Endothelial cell (in vitro differentiated cells): ENCODE measurements at regions not wholly inside any gene's neighbourhood (a gene's known extent, or its start where the extent isn't known, plus 50 kb on each side); places are given as distances from the start of the nearest gene placed in this dataset.

ENCODE experiments used
- DNase-seq: peaks from one replicate; pipeline ENCODE4 v3.0.0; 2021; ENCODE audit warnings: low spot score
- H3K27ac Mint-ChIP-seq: one replicate; pipeline ENCODE4 v1.8.0; 2021; ENCODE audit warnings: mixed read lengths, inconsistent platforms; ENCODE audit not compliant: unreplicated experiment
- H3K27me3 Mint-ChIP-seq: one replicate; pipeline ENCODE4 v1.8.0; 2021; ENCODE audit warnings: mild to moderate bottlenecking, moderate library complexity, mixed read lengths, inconsistent platforms; ENCODE audit not compliant: unreplicated experiment
- H3K36me3 Mint-ChIP-seq: one replicate; pipeline ENCODE4 v1.8.0; 2021; ENCODE audit warnings: mild to moderate bottlenecking, low read depth, mixed read lengths, inconsistent platforms; ENCODE audit not compliant: unreplicated experiment
- H3K4me1 Mint-ChIP-seq: one replicate; pipeline ENCODE4 v1.8.0; 2021; ENCODE audit warnings: mild to moderate bottlenecking, mixed read lengths, inconsistent platforms; ENCODE audit not compliant: unreplicated experiment
- H3K4me3 Mint-ChIP-seq: one replicate; pipeline ENCODE4 v1.8.0; 2021; ENCODE audit warnings: mild to moderate bottlenecking, mixed read lengths, inconsistent platforms; ENCODE audit not compliant: unreplicated experiment
- H3K9me3 Mint-ChIP-seq: one replicate; pipeline ENCODE4 v1.8.0; 2021; ENCODE audit warnings: mixed read lengths, inconsistent platforms; ENCODE audit not compliant: unreplicated experiment
- TF ChIP-seq, protein P1 (sequence below): fragments of 200-600 bp; sonication (generic); IDR thresholded peaks from one replicate; pipeline ENCODE4 v1.5.0; 2021; ENCODE audit warnings: antibody characterized with exemption; ENCODE audit not compliant: unreplicated experiment

DNA sequence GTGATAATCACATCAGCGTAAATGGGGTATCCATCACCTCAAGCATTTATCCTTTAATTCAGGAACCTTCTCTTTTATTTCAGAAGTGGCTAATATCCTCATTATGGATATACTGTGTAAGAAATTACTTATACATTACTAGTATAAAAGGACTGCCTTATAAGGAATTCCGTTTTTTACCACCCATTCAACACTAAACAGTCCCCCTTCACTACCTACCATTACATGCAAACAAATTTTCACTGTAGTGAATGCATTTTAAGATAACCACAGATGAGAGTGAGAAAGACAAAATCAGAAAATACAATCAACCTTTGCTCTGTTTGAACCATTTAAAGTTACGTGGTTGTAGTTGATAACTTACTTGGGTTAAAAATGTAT, 551.2 kb downstream of the RNF144A start:
- Mint-ChIP-seq H3K27me3 (no peaks in the 10 kb centered on the region), H3K36me3 (no peaks in the 10 kb centered on the region), H3K27ac (no peak overlapping the region), H3K4me1 (no peaks in the 10 kb centered on the region), H3K4me3 (no peak overlapping the region), H3K9me3 (no peaks in the 10 kb centered on the region)
- TF ChIP-seq, protein P1, sequence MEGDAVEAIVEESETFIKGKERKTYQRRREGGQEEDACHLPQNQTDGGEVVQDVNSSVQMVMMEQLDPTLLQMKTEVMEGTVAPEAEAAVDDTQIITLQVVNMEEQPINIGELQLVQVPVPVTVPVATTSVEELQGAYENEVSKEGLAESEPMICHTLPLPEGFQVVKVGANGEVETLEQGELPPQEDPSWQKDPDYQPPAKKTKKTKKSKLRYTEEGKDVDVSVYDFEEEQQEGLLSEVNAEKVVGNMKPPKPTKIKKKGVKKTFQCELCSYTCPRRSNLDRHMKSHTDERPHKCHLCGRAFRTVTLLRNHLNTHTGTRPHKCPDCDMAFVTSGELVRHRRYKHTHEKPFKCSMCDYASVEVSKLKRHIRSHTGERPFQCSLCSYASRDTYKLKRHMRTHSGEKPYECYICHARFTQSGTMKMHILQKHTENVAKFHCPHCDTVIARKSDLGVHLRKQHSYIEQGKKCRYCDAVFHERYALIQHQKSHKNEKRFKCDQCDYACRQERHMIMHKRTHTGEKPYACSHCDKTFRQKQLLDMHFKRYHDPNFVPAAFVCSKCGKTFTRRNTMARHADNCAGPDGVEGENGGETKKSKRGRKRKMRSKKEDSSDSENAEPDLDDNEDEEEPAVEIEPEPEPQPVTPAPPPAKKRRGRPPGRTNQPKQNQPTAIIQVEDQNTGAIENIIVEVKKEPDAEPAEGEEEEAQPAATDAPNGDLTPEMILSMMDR: no peak
- no peak for DNase-seq

DNA sequence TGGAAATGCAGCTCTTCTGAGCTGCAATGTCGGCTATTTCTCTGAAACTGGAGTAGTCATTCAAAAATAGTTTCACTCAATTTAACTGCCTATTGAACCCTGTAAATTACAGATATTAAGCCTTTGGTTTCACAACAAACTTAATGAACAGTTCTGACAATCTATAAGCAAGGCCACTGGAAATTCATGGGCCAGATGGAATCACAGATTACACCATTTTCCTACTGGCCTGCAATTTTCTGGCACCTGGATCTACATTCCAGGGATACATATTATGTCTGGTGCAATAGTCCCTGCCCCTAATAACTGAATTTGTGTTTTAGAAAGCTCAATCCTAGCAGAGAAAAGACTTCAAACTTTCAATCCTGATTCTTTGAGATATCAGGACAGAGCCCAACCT, 551.7 kb downstream of the RNF144A start:
- H3K4me1 Mint-ChIP-seq: no peaks in the 10 kb centered on the region
- H3K27me3 Mint-ChIP-seq: no peaks in the 10 kb centered on the region
- no peak for DNase-seq
- H3K9me3 Mint-ChIP-seq: no peaks in the 10 kb centered on the region
- H3K36me3 Mint-ChIP-seq: no peaks in the 10 kb centered on the region
- no peak overlapping the region for H3K4me3 Mint-ChIP-seq
- TF ChIP-seq, protein P1: no peak
- H3K27ac Mint-ChIP-seq: no peak overlapping the region

DNA sequence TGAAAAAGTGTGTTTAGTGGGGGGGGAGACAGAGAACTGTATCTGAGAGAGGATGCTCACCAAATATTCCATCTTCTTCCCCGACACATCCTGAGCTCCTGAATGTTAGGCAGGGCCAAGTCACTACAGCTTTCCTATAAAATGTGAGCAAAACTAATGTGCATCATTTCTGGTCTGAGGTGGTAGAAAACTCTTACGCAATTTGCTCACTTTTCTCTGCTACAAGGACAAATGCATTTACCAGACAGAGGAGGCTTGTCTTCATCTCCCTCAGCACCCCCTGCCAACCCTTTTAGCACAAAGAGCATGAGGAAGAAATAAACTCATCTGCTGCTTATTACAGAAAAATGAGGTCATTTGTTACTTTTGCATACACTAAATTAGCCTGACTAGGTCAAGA, 554.0 kb downstream of the RNF144A start:
- Mint-ChIP-seq H3K36me3 (no peaks in the 10 kb centered on the region), H3K9me3 (no peaks in the 10 kb centered on the region), H3K4me1 (no peaks in the 10 kb centered on the region), H3K27me3 (no peaks in the 10 kb centered on the region), H3K27ac (no peak overlapping the region), H3K4me3 (no peak overlapping the region)
- TF ChIP-seq, protein P1: no peak
- no peak for DNase-seq

DNA sequence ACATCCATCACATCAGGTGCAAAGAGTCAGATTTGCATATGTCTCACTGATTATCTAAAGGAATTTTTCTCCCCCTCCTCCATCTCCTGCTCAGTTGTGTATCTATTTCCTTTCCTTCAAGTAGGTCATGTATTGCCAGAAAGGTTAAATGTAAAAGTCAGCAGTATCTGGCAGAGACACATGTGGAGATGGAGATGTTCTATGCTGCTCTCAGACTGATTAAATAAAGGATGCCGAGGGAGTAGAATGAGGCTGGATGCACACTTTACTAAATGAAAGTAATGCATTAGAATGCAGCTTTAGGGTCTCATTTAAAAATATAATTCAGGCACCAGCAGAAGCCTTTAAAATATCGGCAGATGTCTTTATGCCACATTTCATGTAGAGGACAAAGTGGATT, 555.3 kb downstream of the RNF144A start:
- Mint-ChIP-seq H3K27me3 (no peaks in the 10 kb centered on the region), H3K9me3 (no peaks in the 10 kb centered on the region), H3K4me1 (no peaks in the 10 kb centered on the region), H3K27ac (no peak overlapping the region), H3K36me3 (no peaks in the 10 kb centered on the region), H3K4me3 (no peak overlapping the region)
- TF ChIP-seq, protein P1: no peak
- DNase-seq: no peak

DNA sequence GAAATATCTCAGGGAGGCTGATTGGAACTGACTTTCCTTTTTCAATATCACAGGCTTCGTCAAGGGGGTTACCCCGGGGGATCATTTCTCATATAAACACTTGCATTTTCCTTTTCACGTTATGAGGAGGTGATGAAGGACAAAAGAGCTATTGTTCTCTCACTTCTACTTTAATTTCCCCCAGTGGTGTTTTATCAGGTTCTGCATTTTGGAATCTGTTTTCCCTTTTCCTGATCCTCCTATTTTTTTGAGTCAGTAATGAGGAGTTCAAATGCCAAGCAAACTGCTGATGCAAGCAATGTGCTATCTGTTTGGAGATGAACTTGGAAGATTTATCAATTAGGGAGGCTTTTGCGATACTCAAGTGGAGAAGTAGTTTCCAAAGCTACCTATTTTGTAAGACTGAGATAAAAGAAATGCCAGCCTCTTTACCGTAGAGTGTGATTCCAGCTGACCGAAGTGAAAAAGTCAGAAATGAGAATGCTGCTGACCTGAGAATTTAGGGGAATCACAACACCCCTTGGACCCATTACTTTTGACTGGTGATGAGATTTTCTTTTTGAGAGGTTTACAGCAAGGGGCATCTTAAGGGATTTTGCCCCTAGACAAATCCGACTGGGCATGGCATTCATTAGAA, 556.0 kb downstream of the RNF144A start:
- Mint-ChIP-seq H3K36me3 (no peaks in the 10 kb centered on the region), H3K4me1 (no peaks in the 10 kb centered on the region), H3K4me3 (no peak overlapping the region), H3K27me3 (no peaks in the 10 kb centered on the region), H3K9me3 (no peaks in the 10 kb centered on the region), H3K27ac (no peak overlapping the region)
- TF ChIP-seq, protein P1: no peak
- DNase-seq: no peak
